ENCODE measurements at regions not wholly inside any gene's neighbourhood (a gene's known extent, or its start where the extent isn't known, plus 50 kb on each side); places are given as distances from the start of the nearest gene placed in this dataset.

- no peak for DNase-seq
Observed at GRCh38 chr12:115042341-115042740, 358.4 kb upstream of the TBX3 start.

DNA sequence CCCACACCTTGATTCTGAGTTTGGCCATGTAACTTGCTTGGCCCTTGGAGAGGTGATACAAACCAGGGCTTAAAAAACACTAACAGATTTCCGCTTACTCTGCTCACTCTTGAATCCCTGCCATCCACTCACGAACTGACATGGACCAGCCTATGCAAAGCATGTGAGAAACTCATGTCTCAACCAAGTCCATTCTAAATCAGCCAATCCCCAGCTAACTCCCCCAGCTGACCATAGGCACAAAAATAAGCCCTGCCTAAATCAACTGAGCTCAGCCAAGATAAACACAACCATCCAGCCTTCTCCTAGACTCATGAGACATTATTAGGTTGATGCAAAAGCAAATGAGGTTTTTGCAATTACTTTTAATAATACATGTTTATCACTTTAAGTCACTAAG, 353.9 kb upstream of the TBX3 start:
- DNase-seq: no peak

DNA sequence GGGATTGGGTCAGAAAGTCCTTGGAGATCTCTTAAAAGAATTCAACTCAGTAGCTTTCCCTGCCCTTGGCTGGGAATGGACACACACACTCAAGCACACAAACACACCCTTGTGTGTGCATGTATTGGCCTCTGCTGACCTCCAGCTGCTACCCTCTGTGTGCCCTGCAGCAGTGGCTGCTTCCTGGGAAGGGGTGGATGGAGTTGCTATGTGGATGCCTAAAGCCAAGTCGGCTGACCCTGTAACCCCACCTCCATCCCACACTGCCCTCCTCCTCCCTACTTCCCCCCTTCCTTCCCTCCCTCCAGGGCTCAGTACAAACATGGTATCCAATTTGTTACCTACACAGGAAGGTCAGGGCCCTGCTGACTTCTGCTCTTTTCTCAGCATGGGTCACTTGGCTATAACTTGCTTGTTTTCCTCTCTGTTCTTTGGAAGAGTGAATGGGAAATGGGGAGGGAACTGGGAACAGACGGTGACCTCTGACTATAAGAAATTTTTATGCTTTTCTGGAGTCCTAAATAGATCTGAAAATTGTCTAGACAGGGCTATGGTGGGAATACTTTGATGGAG, 351.6 kb upstream of the TBX3 start:
- DNase-seq: no peak

- no peak for DNase-seq
Observed at GRCh38 chr12:115032521-115032920, 348.5 kb upstream of the TBX3 start.

- no peak for DNase-seq
Observed at GRCh38 chr12:115030017-115030416, 346.0 kb upstream of the TBX3 start.

GRCh38 chr12:115024531-115024930, 340.6 kb upstream of the TBX3 start:
- DNase-seq: no peak

- no peak for DNase-seq
Observed at GRCh38 chr12:115023279-115024265, 339.6 kb upstream of the TBX3 start.

- DNase-seq: no peak
Observed at GRCh38 chr12:115020091-115020490, 336.1 kb upstream of the TBX3 start.

DNA sequence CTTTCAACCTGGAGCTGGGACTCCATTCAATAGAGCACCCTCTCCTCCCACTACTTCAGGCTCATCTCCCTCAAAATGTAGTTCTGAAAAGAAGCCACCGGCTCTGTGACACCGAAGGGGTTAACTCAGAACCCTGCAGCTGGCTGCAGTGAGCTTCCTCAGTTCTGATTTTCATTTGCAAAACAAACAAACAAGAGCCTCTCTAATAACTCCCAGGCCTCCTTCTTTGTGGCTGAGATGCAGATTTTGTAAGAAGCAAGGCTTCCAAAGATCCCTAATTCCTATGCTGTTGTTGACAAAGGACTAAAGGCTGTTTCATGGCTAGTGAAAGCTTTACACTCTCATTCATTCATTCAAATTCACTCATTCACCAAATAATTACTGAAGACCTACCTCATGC, 333.4 kb upstream of the TBX3 start:
- DNase-seq: no peak

- DNase-seq: no peak
Observed at GRCh38 chr12:115013236-115013981, 329.4 kb upstream of the TBX3 start.

- no peak for DNase-seq
Observed at GRCh38 chr12:115012861-115013235, 328.9 kb upstream of the TBX3 start.

GRCh38 chr12:115011703-115012102, 327.7 kb upstream of the TBX3 start:
- DNase-seq: no peak

DNA sequence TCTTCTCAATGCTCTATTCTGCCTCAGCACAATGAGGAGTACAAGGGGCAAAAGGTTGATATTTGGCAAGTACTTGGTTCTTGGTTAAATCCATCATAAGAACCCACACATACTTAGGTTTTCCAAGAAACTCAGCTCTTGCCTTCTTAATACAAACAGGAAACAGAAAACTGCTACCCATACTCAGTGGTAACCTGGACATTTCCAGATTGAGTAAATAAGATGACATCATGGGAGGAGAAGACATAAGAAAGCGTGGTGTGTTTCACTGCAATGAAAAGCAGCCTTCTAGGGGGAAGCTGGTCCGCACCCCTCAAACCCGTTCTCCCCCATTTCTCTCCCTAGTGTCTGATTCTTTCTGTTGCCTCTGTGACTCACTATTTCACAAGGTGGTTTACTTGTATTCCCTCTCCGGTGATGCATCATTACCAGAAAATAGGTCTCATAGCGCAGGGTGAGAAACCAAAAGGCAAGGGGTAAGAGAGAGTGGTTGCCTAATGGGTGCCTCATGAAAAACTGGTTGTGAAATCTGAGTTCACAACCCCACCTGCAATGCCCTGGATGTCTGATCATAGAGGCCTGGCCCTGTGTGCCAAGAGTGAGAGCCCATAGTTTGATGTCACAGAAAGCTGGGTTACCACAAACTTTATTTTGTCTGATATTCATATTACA, 326.5 kb upstream of the TBX3 start:
- DNase-seq: no peak

DNA sequence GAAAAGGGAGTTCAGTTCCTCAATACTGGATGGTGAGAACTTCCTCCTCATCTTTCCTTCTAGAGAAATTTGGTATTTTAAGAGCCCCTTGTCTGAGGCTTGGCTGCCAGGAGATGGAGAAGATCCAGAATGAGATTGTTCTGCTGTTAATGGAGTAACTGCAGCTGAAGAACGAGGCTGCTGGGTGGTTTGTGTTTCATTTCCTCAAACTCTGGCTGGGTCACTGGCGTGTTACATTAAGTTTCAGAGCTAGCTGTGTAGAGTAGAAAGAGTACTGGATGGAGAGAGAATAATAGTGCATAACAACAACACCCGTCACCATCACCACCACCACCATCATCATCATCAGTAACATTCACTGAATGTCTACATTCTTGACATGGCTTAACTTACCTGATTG, 325.0 kb upstream of the TBX3 start:
- DNase-seq: no peak

GRCh38 chr12:115004470-115005146, 320.6 kb upstream of the TBX3 start:
- DNase-seq: no peak

DNA sequence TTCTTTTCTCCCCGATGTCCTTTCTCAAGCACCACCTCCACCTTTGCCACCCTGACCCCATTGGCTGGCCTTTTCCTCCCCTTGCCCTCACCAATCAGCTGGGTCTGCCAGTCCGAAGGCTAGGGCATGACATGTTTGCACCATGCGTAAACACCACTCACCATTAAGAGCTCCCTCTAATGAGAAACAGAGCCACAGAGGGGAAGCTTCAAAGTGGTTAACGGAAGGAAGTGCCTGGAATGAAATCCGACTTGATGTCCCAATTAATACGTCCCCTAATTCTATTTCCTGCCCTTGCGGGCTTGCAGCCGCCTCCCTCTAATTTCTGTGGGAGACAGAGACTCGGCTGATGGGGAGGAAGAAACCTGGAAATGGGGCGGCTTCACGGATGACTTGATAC, 318.5 kb upstream of the TBX3 start:
- DNase-seq: no peak

DNA sequence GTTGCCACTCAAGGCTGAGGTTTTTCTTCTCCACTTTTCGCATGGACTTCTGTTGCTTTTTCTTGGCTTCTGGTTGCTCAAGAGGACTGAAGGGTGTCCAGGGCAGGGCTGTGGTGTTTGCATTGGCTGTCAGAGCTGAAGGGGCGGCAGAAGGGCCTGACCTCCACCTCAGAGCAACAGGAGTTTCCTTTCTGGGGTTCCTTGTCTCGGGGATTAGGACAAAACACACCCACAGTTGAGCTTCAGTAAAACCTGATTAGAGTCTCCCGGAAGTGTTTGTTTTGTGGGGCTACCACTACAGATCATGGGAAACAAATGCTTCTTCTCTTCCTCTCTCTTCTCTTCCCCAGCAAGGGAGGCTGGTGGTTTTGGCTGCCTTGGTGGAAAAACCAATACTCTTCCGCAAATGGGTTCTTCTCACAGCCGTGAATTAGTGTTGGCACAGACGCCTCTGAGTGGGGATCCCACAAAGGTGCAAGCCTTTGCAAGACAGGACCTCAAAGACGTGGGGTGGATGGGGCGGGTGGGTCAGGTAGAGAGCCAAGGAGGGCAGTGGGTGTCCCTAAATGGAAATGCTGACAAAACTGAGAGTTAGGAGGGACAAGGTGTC, 317.7 kb upstream of the TBX3 start:
- DNase-seq: no peak

DNA sequence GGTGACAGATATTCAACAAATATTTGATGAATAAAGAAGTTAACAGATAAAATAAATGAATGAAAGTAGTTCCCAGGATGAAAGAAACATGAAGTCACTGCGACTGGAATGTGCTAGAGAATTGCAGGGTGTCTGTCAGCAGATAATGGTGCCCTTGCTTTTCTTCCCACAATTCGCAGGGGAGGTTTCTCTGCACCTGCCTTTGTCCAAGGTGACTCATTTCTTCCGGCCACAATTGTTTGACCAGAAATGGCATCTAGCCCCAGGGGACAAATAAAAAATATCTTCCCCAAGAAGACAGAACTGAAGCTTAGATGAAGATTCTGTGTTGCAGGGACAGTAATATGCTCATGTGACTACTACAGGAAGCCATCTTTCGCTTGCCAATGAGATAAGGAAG, 316.1 kb upstream of the TBX3 start:
- DNase-seq: peak; percentile 15

DNA sequence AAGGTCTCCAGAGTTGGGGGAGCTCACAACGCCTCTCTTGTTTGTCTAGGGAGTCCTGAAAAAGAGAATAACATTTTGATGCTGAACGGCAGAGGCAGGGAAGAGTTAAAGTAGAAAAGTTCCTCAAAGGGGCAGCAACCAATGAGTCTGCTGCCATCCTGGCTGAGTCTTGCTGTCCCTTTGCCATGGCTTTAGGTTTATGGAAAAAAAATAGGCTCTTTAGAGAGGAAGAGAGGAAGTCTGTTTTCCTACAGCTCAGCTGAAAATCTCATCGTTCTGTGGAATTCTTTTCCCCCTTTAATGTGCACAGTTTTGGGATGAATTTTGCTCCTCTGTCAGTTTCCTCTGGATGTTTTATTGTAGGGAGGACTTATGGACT, 314.8 kb upstream of the TBX3 start:
- DNase-seq: no peak

DNA sequence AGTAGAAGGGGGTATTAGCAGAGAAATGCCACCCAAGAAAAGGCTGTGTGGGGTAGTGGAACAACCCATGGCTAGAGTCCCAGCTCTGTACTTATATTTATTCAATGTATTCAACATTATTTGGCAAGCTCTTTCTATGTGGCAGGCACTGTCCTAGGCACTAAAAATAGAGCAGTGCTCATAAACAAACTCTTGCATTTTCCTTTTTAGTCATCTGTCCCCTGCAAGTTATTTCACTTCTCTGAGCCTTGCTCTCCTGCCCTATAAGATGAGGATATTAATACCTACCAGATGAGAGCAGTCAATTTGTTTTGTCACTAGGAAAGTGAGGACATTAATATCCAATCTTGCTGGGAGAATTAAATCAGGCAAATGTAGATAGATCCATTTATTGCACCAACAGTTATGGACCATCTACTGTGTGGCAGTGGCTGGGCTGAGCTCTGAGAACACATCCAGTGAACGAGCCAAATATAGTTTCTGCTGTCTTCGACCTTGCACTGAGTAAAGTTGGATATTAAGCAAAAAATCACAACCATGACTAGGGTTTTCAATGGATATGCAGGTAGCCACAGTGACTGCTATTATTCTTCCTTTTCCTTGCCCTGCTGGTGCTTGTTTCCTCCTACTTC, 314.3 kb upstream of the TBX3 start:
- no peak for DNase-seq

DNA sequence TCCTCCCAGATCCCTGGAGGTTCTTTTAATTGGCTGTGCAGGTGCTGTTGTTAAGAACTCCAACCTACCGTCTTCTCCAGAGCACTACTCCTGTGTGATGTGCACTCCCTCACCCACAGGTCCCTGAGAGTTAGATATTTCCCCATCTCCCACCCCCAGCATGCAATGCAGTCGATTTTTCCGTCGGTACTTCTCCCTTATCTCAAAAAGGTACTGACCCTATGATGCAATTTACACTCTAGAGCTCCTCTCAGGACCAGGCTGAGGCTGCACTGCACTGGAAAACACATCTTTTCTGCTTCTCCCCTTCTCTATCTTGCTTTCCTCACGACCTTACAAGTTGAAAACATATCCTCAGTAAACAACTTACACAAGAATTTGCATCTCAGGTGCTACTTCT, 312.4 kb upstream of the TBX3 start:
- no peak for DNase-seq

GRCh38 chr12:114995891-114996290, 311.9 kb upstream of the TBX3 start:
- no peak for DNase-seq

Measured in DMS53 (cell line).